Neutrophil (primary cell): ENCODE measurements at regions not wholly inside any gene's neighbourhood (a gene's known extent, or its start where the extent isn't known, plus 50 kb on each side); places are given as distances from the start of the nearest gene placed in this dataset.

Experiments used
- H3K27ac ChIP-seq: fragments of 200-600 bp; sonication (generic); 2 replicates; pipeline ENCODE4 v1.5.1; 2016; ENCODE audit warnings: mild to moderate bottlenecking, moderate library complexity
- H3K27me3 ChIP-seq: fragments of 200-600 bp; sonication (generic); 2 replicates; pipeline ENCODE4 v1.6.0; 2016; ENCODE audit warnings: mild to moderate bottlenecking
- H3K36me3 ChIP-seq: fragments of 200-600 bp; sonication (generic); 2 replicates; pipeline ENCODE4 v1.5.1; 2017
- H3K4me1 ChIP-seq, 2 experiments: fragments of 200-600 bp in 1 of 2; sonication (generic) in 1 of 2; 1 replicate in 1 of 2; 2 replicates in 1 of 2; pipeline versions ENCODE4 v1.5.1 to v1.6.1; 2013 to 2016; ENCODE audit warnings: low read depth in 1 of 2, low read length in 1 of 2, mild to moderate bottlenecking in 1 of 2, moderate library complexity in 1 of 2; ENCODE audit not compliant: control insufficient read depth in 1 of 2, insufficient read depth in 1 of 2
- H3K4me3 ChIP-seq, 2 experiments: fragments of 200-600 bp in 1 of 2; sonication (generic) in 1 of 2; 1 replicate in 1 of 2; 2 replicates in 1 of 2; pipeline ENCODE4 v1.5.1; 2013 to 2016; ENCODE audit warnings: low read depth in 1 of 2, low read length in 1 of 2, mild to moderate bottlenecking in 1 of 2, moderate library complexity in 1 of 2
- H3K9me3 ChIP-seq: fragments of 200-600 bp; sonication (generic); 2 replicates; pipeline ENCODE4 v1.5.1; 2016
- CTCF ChIP-seq: fragments of 200-600 bp; sonication (generic); IDR thresholded peaks from 2 replicates; pipeline ENCODE4 v1.5.1; 2016; ENCODE audit warnings: antibody characterized with exemption

- Histone ChIP-seq H3K27ac (no peak overlapping the region), H3K36me3 (no peaks in the 10 kb centered on the region), H3K27me3 (no peaks in the 10 kb centered on the region), H3K4me1 (no peaks in the 10 kb centered on the region), H3K9me3 (no peaks in the 10 kb centered on the region), H3K4me3 (no peak overlapping the region)
- TF ChIP-seq CTCF, result no peak
Measured at GRCh38 chr2:160694631-160695030, 201.0 kb upstream of the RBMS1 start.

GRCh38 chr2:160695402-160696086 lies 201.9 kb upstream of the RBMS1 start:
- Histone ChIP-seq H3K4me1 (no peaks in the 10 kb centered on the region), H3K36me3 (no peaks in the 10 kb centered on the region), H3K27me3 (no peaks in the 10 kb centered on the region), H3K9me3 (no peaks in the 10 kb centered on the region), H3K4me3 (no peak overlapping the region), H3K27ac (no peak overlapping the region)
- TF ChIP-seq CTCF, result no peak

GRCh38 chr2:160696087-160696452 lies 202.5 kb upstream of the RBMS1 start:
- Histone ChIP-seq H3K27me3 (no peaks in the 10 kb centered on the region), H3K27ac (no peak overlapping the region), H3K36me3 (no peaks in the 10 kb centered on the region), H3K4me3 (no peak overlapping the region), H3K9me3 (no peaks in the 10 kb centered on the region), H3K4me1 (no peaks in the 10 kb centered on the region)
- no peak for TF ChIP-seq CTCF

- H3K36me3 ChIP-seq, result no peaks in the 10 kb centered on the region
- H3K4me3 ChIP-seq, result no peak overlapping the region
- H3K4me1 ChIP-seq, result no peaks in the 10 kb centered on the region
- H3K9me3 ChIP-seq, result no peaks in the 10 kb centered on the region
- H3K27me3 ChIP-seq, result no peaks in the 10 kb centered on the region
- H3K27ac ChIP-seq, result no peak overlapping the region
- no peak for TF ChIP-seq CTCF
Measured at GRCh38 chr2:160697817-160698216, 204.2 kb upstream of the RBMS1 start.

- no peak for TF ChIP-seq CTCF
- Histone ChIP-seq H3K9me3 (no peaks in the 10 kb centered on the region), H3K4me1 (peaks cover 6 to 9% of the 10 kb centered on the region in 2 experiments), H3K27me3 (no peaks in the 10 kb centered on the region), H3K36me3 (no peaks in the 10 kb centered on the region), H3K27ac (no peak overlapping the region), H3K4me3 (no peak overlapping the region)
Measured at GRCh38 chr2:160700021-160700814, 206.6 kb upstream of the RBMS1 start.
